COLO668 (cell line): ENCODE measurements at regions not wholly inside any gene's neighbourhood (a gene's known extent, or its start where the extent isn't known, plus 50 kb on each side); places are given as distances from the start of the nearest gene placed in this dataset.
"Not testable (repeated sequence)": the region's sequence is repeated elsewhere in the genome, so short reads cannot be mapped to it uniquely, and the experiment has no call there.

Experiments
- DNase-seq: peaks from one replicate; lab custom pipeline; 2025; ENCODE audit not compliant: unreplicated experiment; lab: John Stamatoyannopoulos, UW

GRCh38 chr10:94124147-94124546 is 130.4 kb downstream of the PLCE1 start:
- DNase-seq: not testable (repeated sequence)

DNA sequence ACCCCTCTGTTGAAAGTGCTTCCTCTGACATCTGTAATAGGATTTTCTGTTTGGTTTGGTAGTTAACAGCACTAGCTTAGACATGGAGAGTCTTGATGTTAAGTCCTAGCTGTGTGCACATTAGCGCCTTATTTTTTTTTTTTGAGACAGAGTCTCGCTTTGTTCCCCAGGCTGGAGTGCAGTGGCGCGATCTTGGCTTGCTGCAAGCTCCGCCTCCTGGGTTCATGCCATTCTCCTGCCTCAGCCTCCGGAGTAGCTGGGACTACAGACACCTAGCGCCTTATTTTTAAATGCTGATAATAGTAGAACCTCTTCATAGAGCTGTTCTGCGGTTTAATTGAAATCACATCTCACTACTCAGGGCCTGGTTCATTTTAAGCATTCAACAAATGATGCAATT is 131.5 kb downstream of the PLCE1 start:
- not testable (repeated sequence) for DNase-seq

- no peak for DNase-seq
Observed at GRCh38 chr10:94125856-94126255, 132.1 kb downstream of the PLCE1 start.

DNA sequence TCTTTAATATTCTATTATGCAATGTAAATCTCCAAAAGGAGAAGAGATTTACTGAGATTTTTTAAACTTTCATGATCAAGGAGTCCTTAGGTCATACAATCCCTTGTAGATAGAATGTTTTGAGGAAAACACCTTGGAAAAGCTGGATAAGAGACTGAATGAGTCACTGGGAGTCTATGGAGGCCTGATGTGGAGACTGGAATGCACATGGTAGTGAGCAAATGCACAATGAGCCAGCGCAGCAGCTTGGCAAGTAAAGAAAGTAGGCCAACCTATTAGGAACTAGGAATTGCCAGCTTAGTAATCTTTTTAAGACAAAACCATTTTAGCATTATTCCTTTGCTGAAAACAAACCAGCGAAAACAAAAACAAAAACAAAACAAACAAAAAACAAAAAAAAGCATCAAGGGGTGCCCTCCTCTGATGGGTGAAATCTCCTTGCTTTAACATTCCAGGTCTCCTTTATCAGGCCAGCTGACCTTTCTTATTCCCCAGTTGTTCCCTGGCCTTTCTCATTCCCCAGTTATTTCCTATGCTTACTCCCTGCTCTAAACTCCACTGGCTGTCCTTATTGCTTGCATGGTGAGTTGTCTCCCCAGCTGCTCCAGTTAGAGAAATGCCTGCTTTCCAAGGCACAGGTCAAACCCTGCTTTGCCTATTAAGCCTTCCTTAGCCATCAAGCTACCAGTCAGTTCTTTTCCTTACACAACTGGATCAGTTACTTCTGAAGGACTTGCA is 135.8 kb downstream of the PLCE1 start:
- no peak for DNase-seq

- DNase-seq: no peak
Observed at GRCh38 chr10:94131885-94132284, 138.2 kb downstream of the PLCE1 start.

GRCh38 chr10:94133239-94133638 is 139.5 kb downstream of the PLCE1 start:
- no peak for DNase-seq

DNA sequence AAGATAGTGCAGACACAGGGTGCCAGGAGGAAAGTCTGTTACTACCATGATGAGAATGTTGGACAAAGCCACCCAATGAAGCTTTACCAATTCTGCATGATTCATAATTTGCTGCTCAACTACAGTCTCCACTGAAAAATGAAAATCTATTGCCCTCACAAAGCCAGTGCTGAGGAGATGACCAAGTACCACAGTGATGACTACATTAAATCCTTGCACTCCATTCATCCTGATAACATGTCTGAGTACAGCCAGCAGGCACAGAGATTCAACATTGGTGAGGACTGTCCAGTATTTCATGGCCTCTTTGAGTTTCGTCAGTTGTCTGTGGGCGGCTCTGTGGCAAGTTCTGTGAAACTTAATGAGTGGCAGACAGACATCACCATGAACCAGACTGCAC is 144.0 kb downstream of the PLCE1 start:
- no peak for DNase-seq

DNA sequence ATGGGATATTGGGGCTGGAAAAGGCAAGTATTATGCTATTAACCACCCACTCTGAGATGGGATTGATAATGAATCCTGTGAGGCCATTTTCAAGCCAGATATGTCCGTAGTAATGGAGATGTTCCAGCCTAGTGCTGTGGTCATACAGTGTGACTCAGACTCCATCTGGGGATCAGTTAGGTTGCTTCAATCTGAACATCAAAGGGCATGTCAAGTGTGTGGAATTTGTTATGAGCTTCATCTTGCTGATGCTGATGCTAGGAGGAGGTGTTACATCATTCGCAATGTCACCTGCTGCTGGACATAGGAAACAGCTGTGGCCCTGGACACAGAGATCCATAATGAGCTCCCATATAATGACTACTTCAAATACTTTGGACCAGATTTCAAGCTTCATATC is 144.7 kb downstream of the PLCE1 start:
- no peak for DNase-seq

DNA sequence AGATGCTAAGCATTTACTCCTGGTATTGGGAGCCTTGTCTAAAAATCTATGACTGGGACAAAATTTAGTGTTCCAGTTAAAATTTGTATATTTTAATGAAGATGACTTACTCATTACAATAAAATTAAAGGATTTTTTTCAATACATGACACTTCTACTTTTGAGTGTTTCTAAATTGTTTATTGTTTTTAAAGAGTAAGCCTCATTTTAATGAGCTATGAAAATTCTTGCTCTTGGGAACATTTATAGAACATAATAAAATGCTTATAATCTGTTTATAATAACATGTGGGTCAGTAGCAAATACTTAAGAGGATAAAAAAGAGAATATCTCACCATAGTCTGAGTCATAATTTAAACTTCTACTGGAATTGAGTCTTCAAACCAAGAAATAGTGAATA is 149.5 kb downstream of the PLCE1 start:
- no peak for DNase-seq

GRCh38 chr10:94146313-94146712 is 152.6 kb downstream of the PLCE1 start:
- DNase-seq: no peak

DNA sequence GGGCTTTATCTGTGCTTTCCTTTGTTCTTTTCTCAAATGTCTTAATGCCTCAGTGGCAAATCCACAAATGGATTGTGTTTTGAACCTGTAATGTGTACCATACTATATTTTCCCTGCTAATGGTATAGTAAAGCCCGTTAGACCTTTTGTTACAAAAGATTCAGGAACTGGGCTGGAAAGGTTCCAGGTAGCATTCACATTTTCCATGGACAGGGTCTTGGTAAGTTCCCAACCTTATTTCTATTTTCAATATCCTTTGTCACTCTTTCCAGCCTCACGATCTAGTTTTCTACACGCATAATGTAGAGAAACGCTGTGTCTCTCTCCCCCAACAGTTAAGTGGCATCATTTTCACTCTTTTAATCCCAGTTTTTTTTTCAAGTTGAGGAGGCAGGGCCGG is 153.0 kb downstream of the PLCE1 start:
- DNase-seq: no peak

DNA sequence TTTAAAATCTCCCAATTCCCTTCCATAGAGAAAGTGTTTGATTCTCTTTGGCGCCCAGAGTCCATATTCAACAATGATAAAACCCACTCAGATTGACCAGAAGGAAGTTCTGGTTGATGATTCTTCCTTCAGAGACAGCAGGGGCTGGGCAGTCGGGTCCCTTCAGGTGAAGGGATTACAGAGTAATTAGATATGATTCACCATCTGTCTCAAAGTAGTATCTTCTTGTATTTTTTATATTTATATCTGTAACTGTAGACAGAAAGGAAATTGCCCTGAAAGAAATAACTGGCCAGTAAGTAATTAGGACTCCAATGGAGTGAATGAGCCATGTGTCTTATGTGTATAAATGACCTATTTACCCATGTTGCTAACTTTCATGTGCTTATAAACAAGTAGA is 156.0 kb downstream of the PLCE1 start:
- no peak for DNase-seq

DNA sequence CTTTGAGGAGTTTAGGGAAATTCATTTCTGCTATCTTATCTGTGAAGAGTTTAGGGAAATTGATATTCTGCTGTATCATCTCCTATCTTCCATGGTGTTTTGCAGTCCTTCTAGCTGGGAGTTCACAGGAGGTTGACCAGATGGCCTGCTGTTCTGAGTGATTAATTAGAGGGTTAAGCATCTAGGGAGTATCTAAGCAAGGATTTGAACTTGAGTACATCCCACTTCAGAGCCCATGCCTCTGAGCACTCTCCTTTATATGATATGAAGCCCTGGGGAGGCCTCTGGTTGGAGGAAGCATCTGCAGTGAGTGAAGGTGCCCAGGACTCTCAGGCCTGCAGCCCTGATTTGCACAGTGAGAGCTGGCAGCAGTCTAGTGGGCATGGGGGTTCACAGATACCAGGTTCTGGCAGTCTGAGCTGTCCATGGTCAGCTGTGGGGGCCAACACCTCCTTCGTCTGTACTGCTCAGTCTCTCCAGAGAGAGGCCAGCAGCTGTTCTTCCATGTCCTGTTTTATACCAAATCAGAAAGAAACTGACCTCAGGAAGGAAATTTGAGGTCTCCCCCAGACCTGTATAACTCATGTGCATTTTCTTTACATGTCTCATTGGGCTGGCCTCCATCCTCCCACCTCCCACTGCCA is 156.9 kb downstream of the PLCE1 start:
- DNase-seq: no peak

DNA sequence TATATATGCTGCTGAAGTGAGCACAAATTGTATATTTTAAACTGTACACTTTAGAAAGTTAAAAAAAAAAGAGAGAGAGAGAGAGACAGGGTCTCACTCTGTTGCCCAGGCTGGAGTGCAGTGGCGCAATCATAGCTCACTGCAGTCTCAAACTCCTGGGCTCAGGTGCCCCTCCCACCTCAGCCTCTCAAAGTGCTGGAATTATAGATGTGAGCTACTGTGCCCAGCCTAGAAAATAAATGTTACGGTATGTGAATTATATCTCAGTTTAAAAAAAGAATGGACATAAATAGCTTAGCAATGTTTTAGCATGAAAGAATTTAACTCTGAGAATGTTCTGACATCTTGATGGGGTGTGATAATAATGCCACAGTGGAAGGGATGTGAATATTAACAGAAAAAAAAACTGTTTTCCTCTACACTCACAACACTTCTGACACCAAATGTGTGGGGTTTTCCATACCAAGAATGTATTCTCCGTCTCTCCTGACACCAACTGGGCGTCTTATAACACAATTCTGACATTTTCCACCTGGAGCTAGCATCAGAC is 162.1 kb downstream of the PLCE1 start:
- DNase-seq: no peak

DNA sequence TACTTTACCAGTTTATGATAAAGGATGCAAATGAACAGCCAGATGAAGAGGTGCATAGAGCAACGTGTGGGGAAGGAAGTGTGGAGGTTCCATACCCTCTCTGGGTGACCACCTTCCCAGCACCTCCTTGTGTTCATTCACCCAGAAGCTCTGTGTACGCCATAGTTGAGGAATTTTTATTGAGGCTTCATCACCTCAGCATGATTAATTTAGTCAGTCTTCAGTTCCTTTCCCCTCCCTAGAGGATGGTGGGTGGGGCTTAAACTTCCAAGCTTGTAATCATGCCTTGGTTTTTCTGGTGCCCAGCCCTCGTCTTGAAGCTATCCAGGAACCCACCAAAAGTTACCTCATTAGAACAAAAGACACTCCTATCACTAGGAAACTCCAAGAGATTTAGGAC is 162.7 kb downstream of the PLCE1 start:
- DNase-seq: no peak

DNA sequence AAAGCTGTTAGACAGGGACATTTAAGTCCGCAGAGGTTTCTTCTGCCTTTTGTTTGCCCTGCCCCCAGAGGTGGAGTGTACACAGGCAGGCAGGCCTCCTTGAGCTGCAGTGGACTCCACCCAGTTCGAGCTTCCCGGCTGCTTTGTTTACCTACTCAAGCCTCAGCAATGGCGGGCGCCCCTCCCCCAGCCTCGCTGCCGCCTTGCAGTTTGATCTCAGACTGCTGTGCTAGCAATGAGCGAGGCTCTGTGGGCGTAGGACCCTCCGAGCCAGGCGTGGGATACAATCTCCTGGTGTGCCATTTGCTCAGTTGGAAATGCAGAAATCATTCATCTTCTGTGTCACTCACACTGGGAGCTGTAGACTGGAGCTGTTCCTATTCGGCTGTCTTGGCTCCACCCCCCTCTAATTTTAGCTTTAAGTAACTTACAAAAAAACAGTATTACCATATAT is 171.5 kb downstream of the PLCE1 start:
- not testable (repeated sequence) for DNase-seq

GRCh38 chr10:94172332-94172731 is 178.6 kb downstream of the PLCE1 start:
- no peak for DNase-seq

- no peak for DNase-seq
Observed at GRCh38 chr10:94173594-94173993, 179.9 kb downstream of the PLCE1 start.

DNA sequence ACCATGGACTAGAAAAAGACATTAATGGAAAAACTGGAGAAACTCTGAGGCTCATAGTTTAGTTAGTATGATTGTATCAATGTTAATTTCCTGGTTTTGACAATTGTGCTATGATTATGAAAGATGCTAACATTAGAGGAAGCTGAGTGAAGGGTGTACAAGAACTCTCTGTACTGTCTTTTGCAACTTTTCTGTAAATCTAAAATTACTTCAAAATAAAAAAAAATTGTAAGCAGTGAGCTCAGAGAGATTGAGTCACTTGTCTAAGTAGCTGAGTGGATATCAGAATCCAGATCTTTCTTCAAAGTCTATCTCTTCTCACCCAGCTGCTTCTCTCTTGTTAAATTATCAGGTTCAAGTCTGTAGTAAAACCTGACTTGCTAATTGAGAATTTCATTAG is 181.1 kb downstream of the PLCE1 start:
- DNase-seq: no peak

- no peak for DNase-seq
Observed at GRCh38 chr10:94178475-94179253, 184.1 kb downstream of the NOC3L start.

DNA sequence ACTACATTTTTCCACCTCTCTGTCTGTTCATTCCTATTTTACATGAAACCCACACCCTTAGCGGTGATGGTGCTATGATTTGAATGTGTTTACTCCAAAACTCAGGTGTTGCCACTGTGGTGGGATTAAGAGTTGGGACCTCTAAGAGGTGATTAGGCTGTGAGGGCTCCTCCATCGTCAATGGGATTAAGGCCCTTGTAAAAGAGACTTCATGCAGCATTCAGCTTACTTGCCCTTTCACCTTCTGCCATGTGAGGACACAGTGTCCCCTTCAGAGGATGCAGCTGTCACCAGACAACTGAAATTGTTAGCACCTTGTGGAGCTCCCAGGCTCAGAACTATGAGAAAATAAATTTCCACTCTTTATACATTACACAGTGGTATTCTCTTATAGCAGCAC is 182.2 kb downstream of the NOC3L start:
- DNase-seq: no peak
